NCI-H146 treated with DMSO at 0.1 percent for 48 hours (cell line): ENCODE measurements at regions not wholly inside any gene's neighbourhood (a gene's known extent, or its start where the extent isn't known, plus 50 kb on each side); places are given as distances from the start of the nearest gene placed in this dataset.

ENCODE experiments used
- DNase-seq: peaks from one replicate; lab custom pipeline; 2025; ENCODE audit not compliant: unreplicated experiment; lab: John Stamatoyannopoulos, UW

DNA sequence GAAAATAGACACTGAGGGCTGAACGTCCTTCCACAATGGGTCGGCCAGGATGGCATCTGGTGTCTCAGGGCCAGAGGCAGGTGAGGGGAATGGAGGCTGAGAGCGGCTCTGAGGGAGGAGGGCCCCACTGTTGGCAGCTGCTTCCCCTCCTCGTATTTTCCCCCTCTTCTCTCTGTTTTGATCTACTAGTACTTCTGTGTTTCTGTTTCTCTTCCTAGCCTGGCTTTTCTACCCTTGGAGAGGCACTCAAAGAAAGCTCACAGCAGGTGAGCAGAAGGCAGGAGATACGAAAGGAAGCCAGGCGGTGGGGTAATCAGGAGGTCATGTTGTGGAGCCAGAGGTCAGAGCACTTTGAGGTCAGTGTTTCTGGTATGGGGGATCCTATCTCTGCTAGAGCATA, 151.8 kb upstream of the GATB start:
- no peak for DNase-seq

DNA sequence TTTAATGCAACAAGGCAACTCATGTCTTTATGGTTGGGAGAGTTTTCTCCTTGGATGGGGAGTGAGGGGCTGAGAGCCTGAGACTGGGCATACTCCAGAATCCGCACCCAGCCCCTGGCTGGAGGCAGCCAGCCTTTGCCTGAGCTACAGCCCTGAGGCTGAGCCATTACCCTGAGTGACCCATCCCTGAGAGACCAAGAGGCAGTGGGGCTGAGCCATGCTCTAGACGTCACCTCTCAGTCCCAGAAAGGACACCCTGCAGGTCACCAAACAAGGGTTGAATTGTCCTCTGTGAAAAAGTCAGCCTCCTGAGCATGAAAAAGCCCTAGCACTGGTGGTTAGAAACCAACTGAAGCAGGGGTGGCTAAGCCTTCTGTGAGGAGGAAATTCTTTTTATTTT, 151.2 kb upstream of the GATB start:
- no peak for DNase-seq

DNA sequence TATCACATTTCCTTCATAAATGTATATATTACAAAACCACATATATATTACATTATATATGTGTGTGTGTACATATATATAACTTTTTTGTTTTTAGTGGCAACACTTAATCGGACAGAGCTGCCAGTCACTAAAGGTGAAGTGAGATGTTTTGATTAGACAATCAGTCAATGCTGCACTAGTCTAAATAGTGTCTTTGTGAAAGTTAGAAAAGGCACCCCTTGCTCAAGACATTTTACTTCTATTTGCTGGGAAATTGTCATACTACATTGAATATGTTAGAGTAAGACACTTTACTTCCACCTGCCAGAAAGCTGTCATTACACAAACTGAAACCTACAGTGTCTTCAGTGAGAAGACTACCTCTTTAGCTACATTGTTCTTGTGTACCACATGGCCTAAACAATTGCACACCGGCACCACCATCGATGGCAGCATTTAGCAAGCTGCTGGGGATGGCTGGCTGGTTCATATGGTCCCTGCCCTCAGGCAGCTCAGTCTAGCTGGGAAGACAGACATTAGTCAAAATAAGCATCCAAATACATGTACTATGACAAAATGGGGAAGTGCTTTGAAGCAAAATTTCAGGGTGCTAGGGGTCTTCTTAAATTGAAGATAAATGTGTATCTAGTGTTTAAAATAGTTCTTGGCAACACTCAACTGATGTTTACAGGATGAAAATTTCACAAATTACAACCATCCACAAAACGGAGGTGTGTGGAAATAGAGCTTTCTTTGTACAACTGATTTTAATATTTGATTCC, 148.1 kb upstream of the GATB start:
- DNase-seq = no peak

DNA sequence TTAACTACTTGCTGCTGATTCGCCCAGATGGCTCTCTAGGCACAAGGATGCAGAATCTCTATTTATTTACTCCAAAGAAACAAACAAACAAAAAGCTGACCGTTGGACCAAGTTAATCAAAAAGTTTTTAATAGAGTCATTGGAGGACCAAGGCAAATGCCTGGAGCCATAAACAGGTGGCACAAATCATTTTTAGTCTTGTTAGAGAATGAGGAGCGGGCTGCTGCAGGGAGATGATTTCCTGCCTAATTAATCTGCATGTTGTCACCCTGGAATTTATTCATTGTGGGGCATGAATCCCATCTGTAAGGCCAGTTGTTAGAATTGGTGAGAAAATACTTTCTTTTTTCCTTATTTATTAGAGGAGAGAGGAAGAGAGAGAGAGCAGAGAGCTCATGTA, 147.4 kb upstream of the GATB start:
- no peak for DNase-seq

DNA sequence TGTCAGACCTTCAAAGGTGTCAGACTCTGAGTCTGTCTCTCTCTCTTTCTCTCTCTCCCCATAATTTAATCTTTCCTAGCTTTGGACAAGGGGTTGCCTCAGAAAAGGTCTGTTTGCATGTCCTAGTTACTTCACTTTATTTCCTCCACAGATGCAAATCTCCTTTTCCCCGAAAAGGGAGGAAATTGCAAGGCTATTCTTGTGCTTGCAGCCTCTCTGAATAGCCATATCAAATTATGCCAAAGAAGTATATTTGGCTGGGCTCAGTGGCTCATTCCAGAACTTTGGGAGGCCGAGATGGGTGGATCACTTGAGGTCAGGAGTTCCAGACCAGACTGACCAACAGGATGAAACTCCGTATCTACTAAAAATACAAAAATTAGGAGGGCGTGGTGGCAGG, 145.6 kb upstream of the GATB start:
- no peak for DNase-seq

DNA sequence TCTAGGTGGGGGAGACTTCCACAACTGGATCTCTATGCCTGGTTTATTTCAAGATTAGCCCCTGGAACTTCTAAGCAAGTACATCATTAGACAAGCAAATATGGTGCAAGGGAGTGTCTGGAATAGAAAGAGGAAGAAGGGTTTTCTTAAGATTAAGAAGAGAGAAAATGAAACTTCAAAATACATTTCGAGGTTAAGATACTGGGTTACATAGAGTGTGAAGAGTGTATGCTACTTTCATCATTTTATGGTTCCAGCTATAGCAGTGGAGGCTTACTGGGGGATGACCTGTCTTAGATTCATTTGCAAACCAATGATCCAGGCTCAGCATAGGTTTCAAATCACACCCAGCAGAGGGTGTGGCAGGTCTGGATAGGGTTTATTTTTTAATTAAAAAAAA, 144.4 kb upstream of the GATB start:
- DNase-seq = no peak

DNA sequence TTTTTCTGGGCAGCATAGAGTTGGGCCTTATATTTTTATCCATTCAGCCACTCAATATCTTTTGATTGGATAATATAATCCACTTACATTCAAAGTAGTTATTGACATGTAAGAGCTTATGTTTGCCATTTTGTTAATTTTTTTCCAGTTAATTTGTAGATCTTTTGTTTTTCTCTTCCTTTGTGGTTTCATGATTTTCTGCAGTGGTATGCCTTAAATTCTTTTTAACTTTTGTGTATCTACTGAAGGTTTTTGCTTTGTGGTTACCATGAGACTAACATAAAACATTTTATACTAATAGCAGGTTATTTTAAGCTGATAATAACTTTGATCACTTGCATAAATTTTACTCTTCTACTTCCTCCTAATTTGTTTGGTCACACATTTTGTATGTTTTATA, 140.8 kb upstream of the GATB start:
- no peak for DNase-seq

DNA sequence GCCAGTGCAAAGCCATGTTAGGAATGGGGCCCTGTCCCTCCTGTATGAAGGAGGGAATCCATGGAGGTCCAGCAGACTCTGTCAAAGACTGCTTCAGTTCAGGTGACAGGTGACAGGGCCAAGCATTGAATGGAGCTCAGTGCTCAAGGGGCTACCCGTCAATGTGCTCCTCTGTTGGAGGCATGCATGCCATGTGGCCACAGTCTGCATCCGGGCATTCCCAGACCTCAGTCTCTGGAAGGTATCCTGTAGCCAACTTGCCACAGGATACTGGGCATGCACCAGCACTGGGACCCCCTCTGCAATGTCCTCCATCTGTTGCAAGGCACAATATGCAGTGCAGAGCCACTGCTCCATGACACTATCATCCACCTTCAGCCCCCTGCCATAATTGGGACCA, 136.1 kb upstream of the GATB start:
- DNase-seq = no peak

DNA sequence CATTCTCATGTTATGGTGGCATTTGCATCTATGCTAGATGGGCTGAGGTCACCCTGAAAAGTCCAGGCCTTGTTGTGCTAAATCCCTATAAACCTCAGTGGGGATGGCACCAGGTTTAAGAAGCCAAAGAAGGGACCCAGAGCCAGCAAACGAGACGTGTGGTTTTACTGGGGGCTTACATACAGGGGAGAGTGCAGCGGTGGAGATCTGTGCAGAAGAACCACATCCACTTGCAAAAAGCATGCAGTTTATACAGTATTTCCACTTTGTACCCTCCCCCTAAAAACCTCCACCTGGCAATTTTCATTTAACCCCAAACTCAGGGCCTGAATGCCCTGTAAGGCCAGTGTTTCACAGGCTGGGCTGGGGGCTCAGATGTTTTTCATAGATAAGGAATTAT, 134.9 kb upstream of the GATB start:
- DNase-seq = no peak

DNA sequence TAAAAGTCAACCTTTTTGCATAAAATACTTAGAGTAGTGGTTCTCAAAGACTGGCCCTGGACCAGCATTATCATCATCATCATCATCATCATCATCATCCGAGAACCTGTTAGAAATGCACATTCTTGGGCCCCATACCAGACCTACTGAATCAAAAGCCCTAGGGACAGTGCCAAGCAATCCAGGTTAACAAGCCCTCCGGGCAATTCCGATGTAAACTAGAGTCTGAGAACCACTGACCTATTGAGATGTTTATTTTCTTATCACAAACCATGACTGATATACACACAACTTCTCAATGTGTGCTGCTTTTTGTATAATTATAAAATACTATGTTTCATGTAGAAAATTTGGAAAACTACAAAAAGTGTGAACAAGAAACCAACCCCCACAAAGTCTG, 133.4 kb upstream of the GATB start:
- DNase-seq = no peak

DNA sequence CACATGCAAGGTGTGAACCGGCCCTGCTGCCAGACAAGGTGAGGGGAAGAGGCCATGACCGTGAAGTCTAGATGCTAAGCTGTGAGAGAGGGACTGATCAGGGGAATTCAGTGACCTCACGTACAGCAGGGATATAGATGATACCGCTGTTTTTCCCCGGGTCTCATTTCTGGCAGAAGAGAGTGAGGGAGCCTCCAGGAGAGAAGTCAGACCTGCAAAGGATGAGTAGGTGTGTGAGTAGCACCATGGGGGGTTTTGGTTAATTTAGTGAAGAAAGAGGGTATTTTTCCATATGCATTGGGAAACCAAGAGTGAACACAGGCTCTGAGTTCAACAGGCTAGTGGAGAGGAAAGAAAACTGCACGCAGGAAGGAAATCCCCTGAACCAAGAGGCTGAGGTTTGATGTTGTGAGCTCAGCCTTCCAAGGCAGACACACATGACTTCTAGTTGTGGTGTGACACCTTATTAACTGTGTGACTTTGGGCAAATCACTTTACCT, 127.6 kb upstream of the GATB start:
- no peak for DNase-seq

DNA sequence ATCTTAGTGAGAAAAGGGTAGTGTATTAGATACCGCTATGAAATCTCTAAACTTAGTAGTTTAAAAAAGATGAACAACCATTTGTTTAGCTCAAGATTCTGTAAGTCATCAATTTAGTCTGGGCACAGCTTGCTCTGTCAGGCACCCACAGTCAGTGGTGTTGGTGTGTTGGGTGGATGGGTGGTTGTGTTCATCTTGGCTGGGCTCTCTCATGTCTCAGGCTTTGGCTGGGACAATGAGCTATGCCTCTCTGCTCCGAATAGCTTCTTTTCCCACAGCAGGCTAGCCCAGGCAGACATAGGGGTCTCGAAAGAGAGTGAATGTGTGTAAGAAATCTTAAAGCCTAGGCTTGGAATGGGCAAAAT, 127.0 kb upstream of the GATB start:
- DNase-seq = no peak

DNA sequence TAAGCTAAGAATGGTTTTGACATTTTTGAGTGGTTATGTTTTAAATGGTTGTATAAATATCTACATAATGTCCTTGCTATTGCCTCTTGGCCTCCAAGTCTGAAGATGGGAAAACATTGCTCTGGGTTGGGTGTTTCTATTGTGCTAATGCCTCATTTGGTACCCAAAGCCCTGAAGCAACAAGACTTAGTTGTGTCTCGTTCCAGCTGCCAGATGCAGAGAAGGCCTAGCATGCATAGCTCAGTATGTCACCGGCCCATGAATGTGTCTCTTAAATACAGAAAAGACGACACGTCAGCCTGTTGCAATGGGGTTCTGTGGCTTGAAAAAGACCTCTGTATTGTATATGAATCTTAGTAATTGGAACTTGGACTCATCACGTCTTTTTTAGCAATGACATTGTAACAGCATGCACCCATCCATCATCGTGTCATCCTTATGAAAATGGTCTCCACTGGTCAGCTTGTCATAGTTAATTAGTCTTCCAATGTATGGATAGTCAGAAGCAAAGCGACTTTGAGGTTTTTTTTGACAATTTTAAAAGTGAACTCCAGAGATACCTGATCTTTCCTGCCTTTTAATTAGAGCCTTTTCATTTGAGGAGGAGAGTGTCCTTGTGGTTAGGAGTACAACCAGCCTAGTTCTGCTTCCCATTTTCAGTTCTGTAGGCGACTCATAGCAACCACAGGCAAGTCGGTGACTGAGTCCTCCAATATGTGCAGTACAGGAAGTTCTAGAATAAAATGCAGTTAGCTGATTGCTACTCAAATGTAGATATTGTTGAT, 126.4 kb upstream of the GATB start:
- DNase-seq = no peak

DNA sequence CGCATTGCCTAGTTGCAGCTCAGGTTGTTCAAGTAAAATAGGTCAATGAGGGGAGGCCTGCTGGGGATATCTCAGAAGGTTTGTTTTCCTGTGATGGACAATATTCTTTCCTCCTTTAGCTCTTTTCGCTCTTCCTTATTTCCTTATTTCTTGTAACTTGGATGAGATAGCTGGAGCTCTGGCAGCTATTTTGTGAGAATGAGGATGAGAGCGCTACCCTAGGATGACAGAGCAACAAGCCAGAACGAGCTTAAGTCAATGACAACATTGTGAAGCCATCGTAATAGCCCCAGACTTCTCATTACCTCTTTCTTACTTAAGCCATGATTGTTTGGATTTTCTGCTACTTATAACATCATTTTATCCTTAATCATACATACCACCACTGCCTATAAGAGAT, 124.3 kb upstream of the GATB start:
- DNase-seq = no peak

DNA sequence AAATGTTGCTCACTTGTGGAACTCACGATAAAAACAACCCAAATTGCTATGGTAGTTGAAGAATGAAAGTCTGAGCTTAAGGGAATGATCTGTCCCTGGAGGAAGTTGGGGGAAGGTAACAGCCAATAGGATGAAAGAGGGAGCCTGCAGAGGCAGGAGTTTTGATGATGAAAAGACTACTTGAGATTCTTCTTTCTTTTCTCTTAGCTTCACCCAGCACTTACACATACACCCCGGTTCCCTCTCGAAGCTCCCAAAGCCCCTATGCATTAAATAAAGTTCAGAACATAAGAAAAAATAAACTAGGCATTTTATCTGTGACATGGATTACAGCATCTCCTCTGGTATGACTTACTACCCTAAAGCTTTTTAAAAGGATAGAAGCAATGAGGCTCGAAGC, 122.9 kb upstream of the GATB start:
- DNase-seq = no peak

DNA sequence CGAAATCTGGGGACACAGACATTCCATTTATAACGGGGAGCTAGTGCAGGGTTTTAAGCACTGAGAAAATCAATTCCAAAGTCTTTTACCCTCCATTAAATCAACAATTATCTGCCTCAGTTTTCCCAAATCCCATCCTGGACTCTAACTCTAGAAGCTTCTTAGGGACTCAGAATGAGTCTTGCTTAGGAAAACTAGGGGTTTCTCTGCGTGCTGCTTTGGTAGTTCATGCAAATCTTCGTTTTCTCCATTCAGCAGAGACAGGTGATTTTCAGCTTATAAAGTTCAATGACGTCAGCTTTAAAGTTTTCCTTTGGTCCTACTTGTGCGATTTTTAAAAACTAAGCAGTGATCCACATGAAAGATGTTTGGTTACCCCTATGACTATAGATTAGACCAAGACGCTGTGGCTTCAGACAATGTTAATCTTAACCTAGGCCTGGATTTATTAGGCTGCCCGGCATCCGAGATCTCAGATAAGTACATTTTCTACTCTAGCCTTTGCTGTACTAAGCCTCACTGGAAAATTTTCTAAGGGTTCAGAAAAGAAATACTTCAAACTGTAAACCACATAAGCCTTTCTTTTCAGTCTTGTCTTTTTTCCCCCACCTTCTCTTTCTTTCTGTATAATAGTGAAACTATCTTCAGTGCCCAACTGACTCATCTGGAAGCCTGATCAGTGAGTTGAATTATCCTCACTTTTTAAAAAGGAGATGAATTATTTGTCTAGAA, 121.4 kb upstream of the GATB start:
- DNase-seq = no peak

DNA sequence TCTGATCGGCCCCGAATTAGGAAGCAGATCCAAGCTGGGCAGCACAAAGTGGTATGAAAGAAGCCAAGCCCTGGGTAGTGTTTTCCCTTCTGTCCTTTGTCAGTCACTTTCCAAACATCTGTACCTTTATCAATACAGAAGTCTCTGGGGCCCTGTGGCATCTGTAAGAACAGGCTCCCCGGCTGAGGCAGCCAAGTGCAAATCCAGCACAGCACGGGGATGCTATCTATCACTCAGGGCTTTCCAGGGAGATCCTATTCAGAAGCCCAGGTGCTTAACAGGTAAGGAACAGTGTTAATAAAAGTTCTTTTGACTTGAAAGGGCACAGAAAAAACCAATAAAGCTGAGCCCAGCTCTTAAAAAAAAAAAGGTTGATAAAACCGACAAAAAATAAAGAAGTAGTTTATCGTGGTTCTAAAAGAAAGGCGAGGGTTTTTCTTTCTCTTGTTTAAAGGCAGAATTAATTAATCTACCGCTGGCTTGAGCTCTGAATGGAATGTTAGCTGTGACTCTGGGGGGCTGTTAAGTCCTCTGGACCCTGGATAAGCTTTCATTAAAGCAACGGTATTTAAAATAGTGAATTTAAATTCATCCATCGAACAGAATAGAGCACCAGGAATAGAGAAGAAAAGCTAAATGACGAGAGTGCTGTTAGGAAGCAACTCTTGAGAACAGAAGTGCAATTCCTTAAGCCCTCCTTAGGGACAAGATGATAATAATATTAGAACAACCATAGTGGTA, 119.1 kb upstream of the GATB start:
- DNase-seq = no peak

DNA sequence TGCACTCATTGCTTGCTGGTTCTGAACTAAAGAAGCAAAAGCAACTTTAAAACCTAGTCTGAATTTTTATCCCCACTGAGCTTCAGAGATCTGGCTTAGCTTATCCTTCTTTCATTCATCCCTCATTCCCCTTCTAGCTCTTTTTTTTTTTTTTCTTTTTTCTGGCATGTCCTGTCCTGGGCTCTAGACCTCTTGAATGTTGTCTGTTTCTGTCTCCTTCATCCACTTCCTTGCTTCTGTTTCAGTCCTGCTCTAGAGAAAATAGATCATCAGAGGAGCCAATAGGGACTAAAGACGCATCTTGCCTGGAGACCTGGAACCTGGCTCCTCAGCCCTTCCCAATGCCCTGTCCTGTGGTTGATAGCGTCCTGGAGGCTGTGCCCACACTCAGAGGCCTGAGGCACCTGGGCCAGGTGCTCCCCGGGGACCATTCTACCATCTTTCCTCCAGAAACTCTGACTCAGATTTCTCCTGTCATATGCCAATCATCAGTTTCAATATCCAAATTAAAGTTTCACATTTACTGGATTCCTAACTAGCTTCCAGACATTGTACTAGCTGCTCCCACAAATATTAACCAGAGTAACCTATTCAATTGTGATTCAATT, 115.7 kb upstream of the GATB start:
- no peak for DNase-seq

DNA sequence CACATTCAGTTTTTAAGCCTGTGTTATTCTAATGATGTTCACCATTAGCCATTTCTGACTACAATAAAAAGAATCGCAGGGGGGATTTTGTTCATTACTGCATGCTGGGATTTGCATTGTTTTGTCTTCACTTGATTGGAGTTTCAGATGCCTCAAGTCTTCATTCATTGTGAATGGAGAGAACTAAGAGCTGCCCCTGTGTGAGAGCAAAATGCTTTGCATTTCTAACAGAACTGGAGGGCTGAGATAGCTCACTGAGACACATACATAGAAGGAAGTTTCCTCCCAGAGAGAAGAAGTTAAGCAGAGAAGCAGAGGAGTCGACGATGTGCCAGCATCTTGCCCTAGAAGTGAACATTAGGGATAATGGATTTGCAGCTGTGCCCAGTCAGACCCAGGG, 113.5 kb upstream of the GATB start:
- DNase-seq = no peak

DNA sequence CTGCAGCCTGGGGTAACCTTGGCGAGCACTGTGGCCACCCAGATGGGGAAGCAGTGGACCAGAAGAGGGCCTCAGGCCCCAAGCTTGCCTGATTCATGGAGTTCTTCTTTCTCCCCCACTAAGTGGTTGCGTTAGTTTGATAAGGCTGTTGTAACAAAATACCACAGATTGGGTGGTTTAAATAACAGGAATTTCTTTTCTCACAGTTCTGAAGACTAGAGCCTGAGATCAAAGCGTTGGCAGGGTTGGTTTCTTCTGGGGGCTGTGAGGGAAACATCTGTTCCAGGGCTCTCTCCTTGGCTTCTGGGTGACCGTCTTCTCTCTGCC, 105.7 kb upstream of the GATB start:
- no peak for DNase-seq
